ENCODE measurements at regions not wholly inside any gene's neighbourhood (a gene's known extent, or its start where the extent isn't known, plus 50 kb on each side); places are given as distances from the start of the nearest gene placed in this dataset.

DNA sequence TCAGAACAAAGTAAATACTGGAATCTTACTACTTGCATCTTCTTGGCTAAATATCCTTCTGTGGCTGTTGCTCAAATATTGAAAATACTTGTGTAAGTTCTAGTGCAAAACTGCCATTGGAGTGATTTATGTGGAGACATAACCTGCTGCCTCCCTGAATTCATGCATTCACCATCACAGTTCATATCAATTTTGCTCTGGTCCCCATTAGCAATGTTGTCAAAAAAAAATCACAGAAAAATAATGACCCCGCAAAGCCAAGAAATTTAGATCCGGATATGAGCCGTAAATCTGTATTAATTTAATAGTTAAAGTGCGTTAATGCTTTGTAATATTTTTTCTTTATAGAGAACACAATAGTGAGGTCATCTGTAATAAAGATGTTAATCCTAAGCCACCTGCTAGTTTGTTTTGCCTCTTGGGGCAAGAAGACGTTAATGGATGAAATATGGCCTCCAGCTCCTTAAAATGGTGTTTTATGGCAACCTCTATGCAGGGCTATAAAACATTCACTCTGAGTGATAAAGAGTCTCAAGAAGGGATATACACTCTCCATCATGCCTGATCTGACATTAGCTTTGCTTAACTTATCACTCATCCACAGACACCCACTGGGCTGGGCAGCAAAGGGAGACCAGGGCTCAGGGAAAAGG lies 255.9 kb downstream of the INSC start (continued):
- TF ChIP-seq, protein P1, sequence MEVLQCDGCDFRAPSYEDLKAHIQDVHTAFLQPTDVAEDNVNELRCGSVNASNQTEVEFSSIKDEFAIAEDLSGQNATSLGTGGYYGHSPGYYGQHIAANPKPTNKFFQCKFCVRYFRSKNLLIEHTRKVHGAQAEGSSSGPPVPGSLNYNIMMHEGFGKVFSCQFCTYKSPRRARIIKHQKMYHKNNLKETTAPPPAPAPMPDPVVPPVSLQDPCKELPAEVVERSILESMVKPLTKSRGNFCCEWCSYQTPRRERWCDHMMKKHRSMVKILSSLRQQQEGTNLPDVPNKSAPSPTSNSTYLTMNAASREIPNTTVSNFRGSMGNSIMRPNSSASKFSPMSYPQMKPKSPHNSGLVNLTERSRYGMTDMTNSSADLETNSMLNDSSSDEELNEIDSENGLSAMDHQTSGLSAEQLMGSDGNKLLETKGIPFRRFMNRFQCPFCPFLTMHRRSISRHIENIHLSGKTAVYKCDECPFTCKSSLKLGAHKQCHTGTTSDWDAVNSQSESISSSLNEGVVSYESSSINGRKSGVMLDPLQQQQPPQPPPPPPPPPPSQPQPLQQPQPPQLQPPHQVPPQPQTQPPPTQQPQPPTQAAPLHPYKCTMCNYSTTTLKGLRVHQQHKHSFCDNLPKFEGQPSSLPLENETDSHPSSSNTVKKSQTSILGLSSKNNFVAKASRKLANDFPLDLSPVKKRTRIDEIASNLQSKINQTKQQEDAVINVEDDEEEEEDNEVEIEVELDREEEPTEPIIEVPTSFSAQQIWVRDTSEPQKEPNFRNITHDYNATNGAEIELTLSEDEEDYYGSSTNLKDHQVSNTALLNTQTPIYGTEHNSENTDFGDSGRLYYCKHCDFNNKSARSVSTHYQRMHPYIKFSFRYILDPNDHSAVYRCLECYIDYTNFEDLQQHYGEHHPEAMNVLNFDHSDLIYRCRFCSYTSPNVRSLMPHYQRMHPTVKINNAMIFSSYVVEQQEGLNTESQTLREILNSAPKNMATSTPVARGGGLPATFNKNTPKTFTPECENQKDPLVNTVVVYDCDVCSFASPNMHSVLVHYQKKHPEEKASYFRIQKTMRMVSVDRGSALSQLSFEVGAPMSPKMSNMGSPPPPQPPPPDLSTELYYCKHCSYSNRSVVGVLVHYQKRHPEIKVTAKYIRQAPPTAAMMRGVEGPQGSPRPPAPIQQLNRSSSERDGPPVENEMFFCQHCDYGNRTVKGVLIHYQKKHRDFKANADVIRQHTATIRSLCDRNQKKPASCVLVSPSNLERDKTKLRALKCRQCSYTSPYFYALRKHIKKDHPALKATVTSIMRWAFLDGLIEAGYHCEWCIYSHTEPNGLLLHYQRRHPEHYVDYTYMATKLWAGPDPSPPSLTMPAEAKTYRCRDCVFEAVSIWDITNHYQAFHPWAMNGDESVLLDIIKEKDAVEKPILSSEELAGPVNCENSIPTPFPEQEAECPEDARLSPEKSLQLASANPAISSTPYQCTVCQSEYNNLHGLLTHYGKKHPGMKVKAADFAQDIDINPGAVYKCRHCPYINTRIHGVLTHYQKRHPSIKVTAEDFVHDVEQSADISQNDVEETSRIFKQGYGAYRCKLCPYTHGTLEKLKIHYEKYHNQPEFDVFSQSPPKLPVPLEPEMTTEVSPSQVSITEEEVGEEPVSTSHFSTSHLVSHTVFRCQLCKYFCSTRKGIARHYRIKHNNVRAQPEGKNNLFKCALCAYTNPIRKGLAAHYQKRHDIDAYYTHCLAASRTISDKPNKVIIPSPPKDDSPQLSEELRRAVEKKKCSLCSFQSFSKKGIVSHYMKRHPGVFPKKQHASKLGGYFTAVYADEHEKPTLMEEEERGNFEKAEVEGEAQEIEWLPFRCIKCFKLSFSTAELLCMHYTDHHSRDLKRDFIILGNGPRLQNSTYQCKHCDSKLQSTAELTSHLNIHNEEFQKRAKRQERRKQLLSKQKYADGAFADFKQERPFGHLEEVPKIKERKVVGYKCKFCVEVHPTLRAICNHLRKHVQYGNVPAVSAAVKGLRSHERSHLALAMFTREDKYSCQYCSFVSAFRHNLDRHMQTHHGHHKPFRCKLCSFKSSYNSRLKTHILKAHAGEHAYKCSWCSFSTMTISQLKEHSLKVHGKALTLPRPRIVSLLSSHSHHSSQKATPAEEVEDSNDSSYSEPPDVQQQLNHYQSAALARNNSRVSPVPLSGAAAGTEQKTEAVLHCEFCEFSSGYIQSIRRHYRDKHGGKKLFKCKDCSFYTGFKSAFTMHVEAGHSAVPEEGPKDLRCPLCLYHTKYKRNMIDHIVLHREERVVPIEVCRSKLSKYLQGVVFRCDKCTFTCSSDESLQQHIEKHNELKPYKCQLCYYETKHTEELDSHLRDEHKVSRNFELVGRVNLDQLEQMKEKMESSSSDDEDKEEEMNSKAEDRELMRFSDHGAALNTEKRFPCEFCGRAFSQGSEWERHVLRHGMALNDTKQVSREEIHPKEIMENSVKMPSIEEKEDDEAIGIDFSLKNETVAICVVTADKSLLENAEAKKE (CRISPR knock-in tag; IDR thresholded peaks at IDR 0.05): no peak
- no peak for TF ChIP-seq JUNB (IDR thresholded peaks at IDR 0.05; ENCODE audit: unreplicated experiment)
- no peak for TF ChIP-seq EZH2 (IDR thresholded peaks at IDR 0.05; ENCODE audit: low read depth, unreplicated experiment)
- TF ChIP-seq ZNF331 (CRISPR knock-in tag; IDR thresholded peaks at IDR 0.05; ENCODE audit: low read depth): no peak
- TF ChIP-seq, protein P2, sequence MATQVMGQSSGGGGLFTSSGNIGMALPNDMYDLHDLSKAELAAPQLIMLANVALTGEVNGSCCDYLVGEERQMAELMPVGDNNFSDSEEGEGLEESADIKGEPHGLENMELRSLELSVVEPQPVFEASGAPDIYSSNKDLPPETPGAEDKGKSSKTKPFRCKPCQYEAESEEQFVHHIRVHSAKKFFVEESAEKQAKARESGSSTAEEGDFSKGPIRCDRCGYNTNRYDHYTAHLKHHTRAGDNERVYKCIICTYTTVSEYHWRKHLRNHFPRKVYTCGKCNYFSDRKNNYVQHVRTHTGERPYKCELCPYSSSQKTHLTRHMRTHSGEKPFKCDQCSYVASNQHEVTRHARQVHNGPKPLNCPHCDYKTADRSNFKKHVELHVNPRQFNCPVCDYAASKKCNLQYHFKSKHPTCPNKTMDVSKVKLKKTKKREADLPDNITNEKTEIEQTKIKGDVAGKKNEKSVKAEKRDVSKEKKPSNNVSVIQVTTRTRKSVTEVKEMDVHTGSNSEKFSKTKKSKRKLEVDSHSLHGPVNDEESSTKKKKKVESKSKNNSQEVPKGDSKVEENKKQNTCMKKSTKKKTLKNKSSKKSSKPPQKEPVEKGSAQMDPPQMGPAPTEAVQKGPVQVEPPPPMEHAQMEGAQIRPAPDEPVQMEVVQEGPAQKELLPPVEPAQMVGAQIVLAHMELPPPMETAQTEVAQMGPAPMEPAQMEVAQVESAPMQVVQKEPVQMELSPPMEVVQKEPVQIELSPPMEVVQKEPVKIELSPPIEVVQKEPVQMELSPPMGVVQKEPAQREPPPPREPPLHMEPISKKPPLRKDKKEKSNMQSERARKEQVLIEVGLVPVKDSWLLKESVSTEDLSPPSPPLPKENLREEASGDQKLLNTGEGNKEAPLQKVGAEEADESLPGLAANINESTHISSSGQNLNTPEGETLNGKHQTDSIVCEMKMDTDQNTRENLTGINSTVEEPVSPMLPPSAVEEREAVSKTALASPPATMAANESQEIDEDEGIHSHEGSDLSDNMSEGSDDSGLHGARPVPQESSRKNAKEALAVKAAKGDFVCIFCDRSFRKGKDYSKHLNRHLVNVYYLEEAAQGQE (IDR thresholded peaks at IDR 0.05; ENCODE audit: unreplicated experiment): no peak
